ENCODE measurements at regions not wholly inside any gene's neighbourhood (a gene's known extent, or its start where the extent isn't known, plus 50 kb on each side); places are given as distances from the start of the nearest gene placed in this dataset.

- no peak for DNase-seq (ENCODE audit: low read depth)
- no peak overlapping the region for H3K4me3 ChIP-seq (ENCODE audit: low read depth, low read length)
- no peak for TF ChIP-seq CTCF (conservative IDR thresholded peaks at IDR 0.05; ENCODE audit: low read depth, low read length)
Measured at GRCh38 chr4:187178084-187178483, 454.4 kb upstream of the FAT1 start.

DNA sequence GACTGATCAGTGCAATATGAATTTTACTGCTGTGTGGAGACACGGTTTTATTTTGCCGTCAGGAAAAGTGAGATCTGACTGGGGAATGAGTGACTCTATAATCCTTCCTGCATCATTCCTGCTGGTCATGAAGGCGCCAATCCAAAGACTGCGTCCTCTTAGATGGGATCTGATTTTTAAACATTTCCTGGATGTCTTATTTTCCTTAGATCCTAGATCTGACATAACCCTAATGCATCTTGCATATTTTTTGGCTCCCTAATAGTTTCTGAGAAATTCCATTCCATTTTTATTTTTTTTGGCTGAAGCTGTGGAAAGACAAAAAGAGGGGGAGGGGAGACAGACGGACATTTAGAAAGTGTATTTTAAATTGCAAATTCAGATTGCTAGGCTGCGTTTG lies 454.9 kb upstream of the FAT1 start:
- no peak overlapping the region for H3K4me3 ChIP-seq (ENCODE audit: low read depth, low read length)
- TF ChIP-seq CTCF (conservative IDR thresholded peaks at IDR 0.05; ENCODE audit: low read depth, low read length): no peak
- no peak for DNase-seq (ENCODE audit: low read depth)

DNA sequence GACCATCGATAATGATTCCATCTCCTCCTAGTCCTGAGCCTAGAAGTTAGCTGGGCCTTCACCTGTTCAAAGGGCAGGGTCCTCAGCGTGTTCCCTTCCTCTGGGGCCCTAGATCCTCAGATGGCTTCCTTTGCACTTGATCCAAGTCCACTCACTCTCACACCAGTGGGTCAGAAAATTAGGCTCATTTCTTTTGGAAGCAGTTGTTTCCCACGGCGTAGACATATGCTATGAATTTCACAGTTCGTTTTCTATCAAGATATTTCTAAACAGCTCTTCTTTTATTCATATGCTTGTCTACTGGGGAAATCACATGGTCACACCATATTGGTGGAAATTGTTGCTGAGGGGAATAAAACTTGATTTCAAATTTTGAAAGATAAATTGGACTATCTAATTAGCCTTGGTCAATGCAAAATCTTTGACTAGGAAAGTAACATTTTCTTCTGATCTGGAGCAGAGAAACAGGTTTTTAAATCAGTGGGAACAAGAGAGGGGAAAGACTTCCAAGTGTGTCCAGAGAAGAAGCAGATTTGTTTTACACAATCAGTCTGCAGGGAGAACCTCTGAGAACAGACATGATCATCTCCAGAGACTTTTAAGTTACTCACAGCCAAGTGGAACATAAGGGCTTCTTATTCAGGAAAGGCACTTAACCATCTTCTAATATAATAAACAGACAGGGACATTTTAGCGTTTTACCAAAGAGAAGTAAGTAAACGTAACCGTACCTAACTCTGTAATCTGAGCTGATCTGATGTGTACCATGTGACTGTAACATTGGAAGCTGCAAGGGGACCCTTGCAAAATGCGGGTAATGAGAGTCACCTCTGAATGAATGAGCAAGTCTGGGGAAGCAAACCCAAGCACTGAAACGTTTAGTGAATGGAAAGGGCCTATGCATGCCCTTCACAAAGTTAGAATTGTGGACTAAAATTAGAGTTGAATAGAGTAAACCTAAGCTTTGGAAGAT lies 455.7 kb upstream of the FAT1 start:
- TF ChIP-seq CTCF (conservative IDR thresholded peaks at IDR 0.05; ENCODE audit: low read depth, low read length): no peak
- H3K4me3 ChIP-seq (ENCODE audit: low read depth, low read length): no peak overlapping the region
- no peak for DNase-seq (ENCODE audit: low read depth)

GRCh38 chr4:187181054-187181453 lies 457.4 kb upstream of the FAT1 start:
- no peak overlapping the region for H3K4me3 ChIP-seq (ENCODE audit: low read depth, low read length)
- TF ChIP-seq CTCF (conservative IDR thresholded peaks at IDR 0.05; ENCODE audit: low read depth, low read length): no peak
- DNase-seq (ENCODE audit: low read depth): no peak

GRCh38 chr4:187183346-187183745 lies 459.7 kb upstream of the FAT1 start:
- no peak for TF ChIP-seq CTCF (conservative IDR thresholded peaks at IDR 0.05; ENCODE audit: low read depth, low read length)
- no peak for DNase-seq (ENCODE audit: low read depth)
- no peak overlapping the region for H3K4me3 ChIP-seq (ENCODE audit: low read depth, low read length)

DNA sequence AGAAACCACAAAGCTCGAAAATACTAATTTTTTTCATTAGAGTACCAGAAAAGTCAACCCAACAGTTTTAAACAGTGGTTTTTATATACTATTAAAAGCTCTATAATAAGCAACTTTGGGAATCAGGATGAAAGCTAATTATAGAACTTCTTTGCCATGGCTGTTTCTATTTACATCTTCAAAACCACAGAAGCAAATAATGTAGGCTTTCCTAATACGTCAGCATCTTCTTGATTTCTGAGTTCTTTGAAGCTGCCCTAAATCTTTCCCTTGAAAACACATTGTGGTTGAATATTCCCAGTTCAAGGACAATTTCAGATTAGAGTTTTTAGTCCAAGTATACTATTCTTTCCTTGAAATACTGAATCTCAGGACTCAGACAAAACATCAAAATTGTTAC lies 460.2 kb upstream of the FAT1 start:
- H3K4me3 ChIP-seq (ENCODE audit: low read depth, low read length): no peak overlapping the region
- no peak for TF ChIP-seq CTCF (conservative IDR thresholded peaks at IDR 0.05; ENCODE audit: low read depth, low read length)
- no peak for DNase-seq (ENCODE audit: low read depth)

GRCh38 chr4:187184508-187184907 lies 460.9 kb upstream of the FAT1 start:
- TF ChIP-seq CTCF (conservative IDR thresholded peaks at IDR 0.05; ENCODE audit: low read depth, low read length): no peak
- H3K4me3 ChIP-seq (ENCODE audit: low read depth, low read length): no peak overlapping the region
- DNase-seq (ENCODE audit: low read depth): peak; percentile 38
